Upper lobe of right lung (tissue), 1 donor: ENCODE measurements at regions not wholly inside any gene's neighbourhood (a gene's known extent, or its start where the extent isn't known, plus 50 kb on each side); places are given as distances from the start of the nearest gene placed in this dataset.
"Not testable (repeated sequence)": the region's sequence is repeated elsewhere in the genome, so short reads cannot be mapped to it uniquely, and the experiment has no call there.

ENCODE experiments used
- ATAC-seq: fragments of 200-7000 bp; cut with Tn5 transposase; one replicate; pipeline ENCODE4 v1.9.1; 2020; ENCODE audit warnings: mild to moderate bottlenecking, moderate library complexity
- DNase-seq: peaks from one replicate; pipeline ENCODE4 v3.0.0-alpha.2; 2020
- H3K27ac ChIP-seq: fragments of 200-600 bp; one replicate; pipeline ENCODE4 v1.8.0; 2022
- H3K27me3 ChIP-seq: fragments of 200-600 bp; one replicate; pipeline ENCODE4 v1.8.0; 2022; ENCODE audit warnings: mild to moderate bottlenecking
- H3K36me3 ChIP-seq: fragments of 200-600 bp; one replicate; pipeline ENCODE4 v1.8.0; 2022
- H3K4me1 ChIP-seq: fragments of 200-600 bp; one replicate; pipeline ENCODE4 v1.8.0; 2022
- H3K4me3 ChIP-seq: fragments of 200-600 bp; one replicate; pipeline ENCODE4 v1.8.0; 2022; ENCODE audit warnings: mild to moderate bottlenecking
- H3K9me3 ChIP-seq: fragments of 200-600 bp; one replicate; pipeline ENCODE4 v1.8.0; 2022
- CTCF ChIP-seq: fragments of 200-600 bp; IDR thresholded peaks from one replicate; pipeline ENCODE4 v1.8.0; 2022; ENCODE audit warnings: antibody characterized with exemption
- intact Hi-C: fragments of 100-400 bp; cut with DNase I; formaldehyde crosslinking; loops from one replicate; pipeline ENCODE4 v1.11.0; 2022
- donor health status: DM: no; HTN: yes; CAD: no; lungs with severe emphysema.

GRCh38 chr18:14321217-14321616 is 189.0 kb upstream of the ZNF519 start:
- DNase-seq, intact Hi-C loops, ATAC-seq: not testable (repeated sequence)

GRCh38 chr18:14301255-14301654 is 169.0 kb upstream of the ZNF519 start:
- H3K27me3 ChIP-seq, H3K4me3 ChIP-seq, H3K4me1 ChIP-seq, DNase-seq, intact Hi-C loops, ATAC-seq, H3K36me3 ChIP-seq, H3K9me3 ChIP-seq, H3K27ac ChIP-seq: not testable (repeated sequence)

More at GRCh38 chr18:14321217-14321616, 189.0 kb upstream of the ZNF519 start:
- not testable (repeated sequence) for H3K36me3 ChIP-seq, H3K4me3 ChIP-seq, H3K9me3 ChIP-seq, H3K4me1 ChIP-seq, H3K27me3 ChIP-seq, H3K27ac ChIP-seq

- intact Hi-C loops, H3K27ac ChIP-seq, H3K4me1 ChIP-seq, DNase-seq, H3K9me3 ChIP-seq, H3K27me3 ChIP-seq, H3K36me3 ChIP-seq, ATAC-seq, H3K4me3 ChIP-seq: not testable (repeated sequence)
These were observed 162.8 kb upstream of the ZNF519 start for GRCh38 chr18:14295081-14295480.

GRCh38 chr18:14285053-14285452 is 152.8 kb upstream of the ZNF519 start:
- Histone ChIP-seq H3K36me3 (no peaks in the 10 kb centered on the region), H3K4me3 (no peak overlapping the region), H3K9me3 (no peaks in the 10 kb centered on the region), H3K4me1 (no peaks in the 10 kb centered on the region), H3K27me3 (no peaks in the 10 kb centered on the region), H3K27ac (no peak overlapping the region)
- no peak for ATAC-seq
- no peak for DNase-seq
- no peak for TF ChIP-seq CTCF
- intact Hi-C loops: no loop called here

- H3K4me1 ChIP-seq, H3K4me3 ChIP-seq, DNase-seq, intact Hi-C loops, H3K36me3 ChIP-seq, H3K27me3 ChIP-seq, H3K9me3 ChIP-seq, ATAC-seq, H3K27ac ChIP-seq: not testable (repeated sequence)
These were observed 143.2 kb upstream of the ZNF519 start for GRCh38 chr18:14275391-14275790.

GRCh38 chr18:14265637-14266410 is 133.6 kb upstream of the ZNF519 start:
- DNase-seq, ATAC-seq, H3K4me1 ChIP-seq, H3K9me3 ChIP-seq, H3K36me3 ChIP-seq, H3K4me3 ChIP-seq, H3K27ac ChIP-seq, intact Hi-C loops, H3K27me3 ChIP-seq: not testable (repeated sequence)

- H3K27me3 ChIP-seq, intact Hi-C loops, H3K27ac ChIP-seq, H3K4me3 ChIP-seq, H3K4me1 ChIP-seq, ATAC-seq, DNase-seq, H3K36me3 ChIP-seq, H3K9me3 ChIP-seq: not testable (repeated sequence)
These were observed 130.6 kb upstream of the ZNF519 start for GRCh38 chr18:14262786-14263185.

GRCh38 chr18:14250084-14250677 is 117.9 kb upstream of the ZNF519 start:
- H3K27me3 ChIP-seq, H3K9me3 ChIP-seq, H3K4me3 ChIP-seq, ATAC-seq, H3K4me1 ChIP-seq, DNase-seq, H3K36me3 ChIP-seq, intact Hi-C loops, H3K27ac ChIP-seq: not testable (repeated sequence)

GRCh38 chr18:14239224-14239623 is 107.0 kb upstream of the ZNF519 start:
- H3K4me1 ChIP-seq, H3K27me3 ChIP-seq, ATAC-seq, H3K27ac ChIP-seq, intact Hi-C loops, DNase-seq, H3K9me3 ChIP-seq, H3K36me3 ChIP-seq, H3K4me3 ChIP-seq: not testable (repeated sequence)

GRCh38 chr18:14236356-14237048 is 104.3 kb upstream of the ZNF519 start:
- intact Hi-C loops, H3K4me3 ChIP-seq, H3K27me3 ChIP-seq, H3K9me3 ChIP-seq, H3K27ac ChIP-seq, H3K4me1 ChIP-seq, H3K36me3 ChIP-seq, DNase-seq, ATAC-seq: not testable (repeated sequence)

- not testable (repeated sequence) for ATAC-seq
These were observed 93.0 kb upstream of the ZNF519 start for GRCh38 chr18:14225286-14225679.

GRCh38 chr18:14224551-14225285 is 92.5 kb upstream of the ZNF519 start:
- DNase-seq, ATAC-seq, intact Hi-C loops: not testable (repeated sequence)

More at GRCh38 chr18:14225286-14225679, 93.0 kb upstream of the ZNF519 start:
- H3K27ac ChIP-seq, H3K9me3 ChIP-seq, H3K4me3 ChIP-seq, H3K27me3 ChIP-seq, DNase-seq, H3K36me3 ChIP-seq, intact Hi-C loops, H3K4me1 ChIP-seq: not testable (repeated sequence)

More at GRCh38 chr18:14224551-14225285, 92.5 kb upstream of the ZNF519 start:
- H3K27me3 ChIP-seq, H3K4me1 ChIP-seq, H3K4me3 ChIP-seq, H3K9me3 ChIP-seq, H3K27ac ChIP-seq, H3K36me3 ChIP-seq: not testable (repeated sequence)
